Panc1 (cell line): ENCODE measurements at regions not wholly inside any gene's neighbourhood (a gene's known extent, or its start where the extent isn't known, plus 50 kb on each side); places are given as distances from the start of the nearest gene placed in this dataset.

Source experiments
- ATAC-seq: fragments of 200-7000 bp; cut with Tn5 transposase; 2 replicates; pipeline ENCODE4 v1.9.1; 2020; ENCODE audit warnings: mild to moderate bottlenecking, moderate library complexity
- BruUV-seq: library from RNA; stranded (reverse); fragments of 400-500 nt; replicated peaks from 2 replicates; lab custom pipeline; 2021; lab: Mats Ljungman, UMichigan
- CTCF ChIA-PET: fragments of 300-600 bp; sonication (Branson Sonifier 250); formaldehyde crosslinking; loops from one replicate; lab custom pipeline; 2022; ENCODE audit warnings: antibody characterized with exemption; lab: Charles Lee
- POLR2A ChIA-PET: fragments of 300-600 bp; sonication (Branson Sonifier 250); formaldehyde crosslinking; loops from one replicate; lab custom pipeline; 2022; ENCODE audit warnings: antibody characterized with exemption; lab: Charles Lee
- DNase-seq: peaks from one replicate; pipeline ENCODE4 v3.0.0-alpha.2; 2010; ENCODE audit warnings: low read depth, low spot score
- H3K27ac ChIP-seq: 2 replicates; pipeline ENCODE4 v1.5.1; 2011; ENCODE audit warnings: mild to moderate bottlenecking, low read length, inconsistent platforms
- H3K27me3 ChIP-seq: fragments of 200-500 bp; sonication (Bioruptor generic); 2 replicates; pipeline ENCODE4 v1.6.0; 2014; ENCODE audit warnings: low read length, inconsistent platforms; ENCODE audit not compliant: control insufficient read depth, insufficient read depth
- H3K36me3 ChIP-seq: fragments of 200-500 bp; sonication (Bioruptor generic); 2 replicates; pipeline ENCODE4 v1.5.1; 2014; ENCODE audit warnings: inconsistent platforms, mild to moderate bottlenecking, low read length, moderate library complexity; ENCODE audit not compliant: control insufficient read depth, insufficient read depth
- H3K4me1 ChIP-seq: 2 replicates; pipeline ENCODE4 v1.5.1; 2011; ENCODE audit warnings: inconsistent platforms, mild to moderate bottlenecking, low read length, moderate library complexity; ENCODE audit not compliant: control insufficient read depth, insufficient read depth
- H3K4me3 ChIP-seq, 2 experiments: 2 replicates each; pipeline ENCODE4 v1.5.1; 2011 to 2012; ENCODE audit warnings: low read depth in 2 of 2, low read length in 2 of 2, mild to moderate bottlenecking in 2 of 2, inconsistent platforms in 1 of 2, moderate library complexity in 1 of 2
- H3K9me3 ChIP-seq: fragments of 200-500 bp; sonication (Bioruptor generic); 2 replicates; pipeline ENCODE4 v1.5.1; 2014; ENCODE audit warnings: low read depth, mild to moderate bottlenecking, inconsistent platforms, low read length, moderate library complexity; ENCODE audit not compliant: control insufficient read depth, insufficient read depth
- CTCF ChIP-seq: fragments of 450-650 bp; IDR thresholded peaks from 2 replicates; pipeline ENCODE4 v1.5.1; 2017; ENCODE audit warnings: mild to moderate bottlenecking
- POLR2AphosphoS5 ChIP-seq: IDR thresholded peaks from 2 replicates; pipeline ENCODE4 v1.6.1; 2012; ENCODE audit warnings: mild to moderate bottlenecking, low read depth, low read length, moderate library complexity
- REST ChIP-seq, 2 experiments: IDR thresholded peaks; 2 replicates each; pipeline ENCODE4 v1.6.1; 2011 to 2012; ENCODE audit warnings: low read depth in 2 of 2, control low read depth in 1 of 2, low read length in 1 of 2, mild to moderate bottlenecking in 1 of 2, moderate library complexity in 1 of 2; ENCODE audit not compliant: insufficient read depth in 1 of 2
- SIN3A ChIP-seq: IDR thresholded peaks from 2 replicates; pipeline ENCODE4 v1.6.1; 2012; ENCODE audit warnings: low read depth, mild to moderate bottlenecking, low read length, moderate library complexity, borderline replicate concordance; ENCODE audit not compliant: insufficient read depth
- TCF7L2 ChIP-seq: IDR thresholded peaks from 2 replicates; pipeline ENCODE4 v1.6.1; 2011; ENCODE audit warnings: mild to moderate bottlenecking, low read depth, low read length, inconsistent platforms
- in situ Hi-C: cut with HindIII; loops from 2 replicates; pipeline ENCODE4 v1.10.0; 2016; ENCODE audit warnings: low sequenced_read_pairs, low pct_unique_long_range_greater_than_20kb
- intact Hi-C: fragments of 100-400 bp; cut with micrococcal nuclease; formaldehyde crosslinking; loops from one replicate; pipeline ENCODE4 v1.10.0; 2022; ENCODE audit not compliant: unreplicated experiment

- H3K4me1 ChIP-seq = peaks cover 17% of the 10 kb centered on the region
- ATAC-seq (no peak), DNase-seq (no peak)
- in situ Hi-C loops = no loop called here
- no peak overlapping the region for H3K27ac ChIP-seq
- intact Hi-C loops = no loop called here
- H3K27me3 ChIP-seq = no peaks in the 10 kb centered on the region
- no TSS peak for BruUV-seq
- no peaks in the 10 kb centered on the region for H3K36me3 ChIP-seq
- H3K4me3 ChIP-seq = no peak overlapping the region
- POLR2A ChIA-PET = no interaction called here
- CTCF ChIA-PET = no interaction called here
- TF ChIP-seq SIN3A (no peak), TCF7L2 (no peak), REST (IDR thresholded peaks at IDR 0.05; ENCODE audit: insufficient read depth in 1 of 2, low read depth in 2 of 2, low read length in 1 of 2) (no peak), POLR2AphosphoS5 (no peak)
- no peaks in the 10 kb centered on the region for H3K9me3 ChIP-seq
Observed at GRCh38 chr13:50196118-50196517, 180.9 kb downstream of the KCNRG start.

GRCh38 chr13:50197705-50198104, 182.5 kb downstream of the KCNRG start:
- Histone ChIP-seq H3K4me1 (peaks cover 15% of the 10 kb centered on the region), H3K36me3 (no peaks in the 10 kb centered on the region), H3K9me3 (no peaks in the 10 kb centered on the region), H3K4me3 (no peak overlapping the region), H3K27ac (no peak overlapping the region; the same call in 1 of the 2 replicates), H3K27me3 (no peaks in the 10 kb centered on the region)
- intact Hi-C loops (no loop called here), in situ Hi-C loops (no loop called here)
- DNase-seq (no peak), ATAC-seq (no peak)
- no peak for TF ChIP-seq REST (IDR thresholded peaks at IDR 0.05; ENCODE audit: insufficient read depth in 1 of 2, low read depth in 2 of 2, low read length in 1 of 2)
- TF ChIP-seq TCF7L2 = no peak
- no peak for TF ChIP-seq POLR2AphosphoS5
- TF ChIP-seq SIN3A = no peak
- no peak for TF ChIP-seq CTCF
- no TSS peak for BruUV-seq
- CTCF ChIA-PET = no interaction called here
- POLR2A ChIA-PET = no interaction called here
